SU-DHL-6 (cell line): ENCODE measurements at regions not wholly inside any gene's neighbourhood (a gene's known extent, or its start where the extent isn't known, plus 50 kb on each side); places are given as distances from the start of the nearest gene placed in this dataset.

Experiments used
- EZH2phosphoT487 ChIP-seq: fragments of 200-600 bp; sonication (generic), shearing (Covaris generic); conservative IDR thresholded peaks from 2 replicates; pipeline ENCODE4 v1.6.1; 2018; ENCODE audit warnings: mild to moderate bottlenecking, antibody characterized with exemption, low read length, moderate library complexity, mixed read lengths
- TF ChIP-seq, protein P1 (sequence below): fragments of 200-600 bp; sonication (generic); IDR thresholded peaks from one replicate; pipeline ENCODE4 v1.5.1; 2017; ENCODE audit warnings: antibody characterized with exemption, mild to moderate bottlenecking, low read length, moderate library complexity; ENCODE audit not compliant: insufficient read depth, poor library complexity, severe bottlenecking

DNA sequence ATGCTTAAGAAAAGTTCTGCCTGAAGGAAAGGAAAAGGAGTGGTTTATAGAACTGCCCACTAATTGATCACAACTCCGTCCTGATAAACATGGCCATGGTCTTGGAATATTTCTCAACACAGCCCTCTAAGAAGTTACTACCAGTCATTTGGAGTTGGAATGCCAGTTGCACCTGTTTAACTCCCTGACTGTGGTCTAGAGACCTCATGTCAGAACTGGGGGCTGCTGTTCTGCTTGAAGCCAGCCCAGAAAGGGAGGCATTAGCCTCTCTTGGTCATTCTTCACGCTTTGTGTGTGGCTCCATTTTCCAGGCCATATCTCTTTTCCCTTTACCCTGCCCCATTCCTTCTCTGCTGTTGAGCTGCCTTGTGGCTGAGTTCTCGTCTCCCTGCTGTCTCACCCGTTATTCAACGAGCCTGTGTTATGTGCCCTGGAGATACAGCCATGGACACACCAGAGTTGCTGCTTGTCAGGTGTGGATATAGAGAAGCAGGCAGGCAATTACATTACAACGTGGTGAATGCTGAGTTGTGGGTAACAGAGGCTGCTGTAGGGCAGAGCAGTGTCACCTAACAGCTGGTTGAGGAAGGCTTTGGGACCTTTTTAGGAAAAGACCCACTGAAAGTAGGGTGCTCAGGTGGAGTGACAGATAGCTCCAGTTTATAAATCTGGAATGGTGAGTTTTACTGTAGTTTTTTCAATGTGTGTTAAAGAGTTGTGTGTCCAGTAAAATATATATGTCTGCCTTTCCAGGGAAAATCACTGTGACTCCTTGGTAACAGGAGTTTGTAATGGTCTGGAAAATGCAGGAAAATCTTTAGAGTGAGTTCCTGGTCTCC, 137.0 kb upstream of the IPO9 start:
- TF ChIP-seq, protein P1, sequence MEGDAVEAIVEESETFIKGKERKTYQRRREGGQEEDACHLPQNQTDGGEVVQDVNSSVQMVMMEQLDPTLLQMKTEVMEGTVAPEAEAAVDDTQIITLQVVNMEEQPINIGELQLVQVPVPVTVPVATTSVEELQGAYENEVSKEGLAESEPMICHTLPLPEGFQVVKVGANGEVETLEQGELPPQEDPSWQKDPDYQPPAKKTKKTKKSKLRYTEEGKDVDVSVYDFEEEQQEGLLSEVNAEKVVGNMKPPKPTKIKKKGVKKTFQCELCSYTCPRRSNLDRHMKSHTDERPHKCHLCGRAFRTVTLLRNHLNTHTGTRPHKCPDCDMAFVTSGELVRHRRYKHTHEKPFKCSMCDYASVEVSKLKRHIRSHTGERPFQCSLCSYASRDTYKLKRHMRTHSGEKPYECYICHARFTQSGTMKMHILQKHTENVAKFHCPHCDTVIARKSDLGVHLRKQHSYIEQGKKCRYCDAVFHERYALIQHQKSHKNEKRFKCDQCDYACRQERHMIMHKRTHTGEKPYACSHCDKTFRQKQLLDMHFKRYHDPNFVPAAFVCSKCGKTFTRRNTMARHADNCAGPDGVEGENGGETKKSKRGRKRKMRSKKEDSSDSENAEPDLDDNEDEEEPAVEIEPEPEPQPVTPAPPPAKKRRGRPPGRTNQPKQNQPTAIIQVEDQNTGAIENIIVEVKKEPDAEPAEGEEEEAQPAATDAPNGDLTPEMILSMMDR, result no peak
- TF ChIP-seq EZH2phosphoT487, result no peak
